B cell (primary cell): ENCODE measurements at regions not wholly inside any gene's neighbourhood (a gene's known extent, or its start where the extent isn't known, plus 50 kb on each side); places are given as distances from the start of the nearest gene placed in this dataset.

Source experiments
- ATAC-seq: fragments of 200-7000 bp; cut with Tn5 transposase; one replicate; pipeline ENCODE4 v1.10.0; 2021; ENCODE audit warnings: low read depth, mild to moderate bottlenecking, moderate number of reproducible peaks, moderate library complexity
- CTCF ChIA-PET: fragments of 350-600 bp; sonication (Branson Sonifier 250); formaldehyde crosslinking; loops from one replicate; lab custom pipeline; 2021; ENCODE audit warnings: antibody characterized with exemption, inconsistent platforms; lab: Charles Lee
- POLR2A ChIA-PET: fragments of 350-600 bp; sonication (Branson Sonifier 250); formaldehyde crosslinking; loops from one replicate; lab custom pipeline; 2021; ENCODE audit warnings: antibody characterized with exemption; lab: Charles Lee
- DNase-seq: peaks from one replicate; pipeline ENCODE4 v3.0.0; 2013
- H2AFZ ChIP-seq: 2 replicates; pipeline ENCODE4 v1.6.1; 2012; ENCODE audit warnings: mild to moderate bottlenecking, low read depth, low read length; ENCODE audit not compliant: insufficient read depth, poor library complexity, severe bottlenecking
- H3K27ac ChIP-seq, 2 donors: 1 replicate in 1 of 2; 2 replicates in 1 of 2; pipeline ENCODE4 v1.5.1; 2012 to 2013; ENCODE audit warnings: low read length in 2 of 2, mild to moderate bottlenecking in 2 of 2, moderate library complexity in 1 of 2
- H3K27me3 ChIP-seq, 4 experiments: fragments of 200-600 bp in 1 of 4; sonication (generic) in 1 of 4; replicated peaks in 1 of 4; 1 replicate in 2 of 4; 2 replicates in 2 of 4; pipeline versions ENCODE4 v1.6.1 to v1.7.0; 2013 to 2016; ENCODE audit warnings: low read length in 3 of 4, mild to moderate bottlenecking in 2 of 4, mixed read lengths in 1 of 4, moderate library complexity in 1 of 4; ENCODE audit not compliant: insufficient read depth in 4 of 4, control insufficient read depth in 3 of 4; ENCODE audit errors: control extremely low read depth in 1 of 4
- H3K36me3 ChIP-seq, 2 experiments: replicated peaks in 1 of 2; 1 replicate in 1 of 2; 2 replicates in 1 of 2; pipeline versions ENCODE4 v1.6.1 to v1.7.1; 2013; ENCODE audit warnings: low read length in 1 of 2; ENCODE audit not compliant: insufficient read depth in 2 of 2, control insufficient read depth in 1 of 2; ENCODE audit errors: control extremely low read depth in 1 of 2, extremely low read depth in 1 of 2
- H3K4me1 ChIP-seq, 2 donors: fragments of 200-600 bp in 1 of 2; sonication (generic) in 1 of 2; 1 replicate in 1 of 2; 2 replicates in 1 of 2; pipeline versions ENCODE4 v1.5.1 to v1.6.1; 2013 to 2017; ENCODE audit warnings: low read length in 2 of 2; ENCODE audit not compliant: control insufficient read depth in 2 of 2, insufficient read depth in 2 of 2
- H3K4me2 ChIP-seq: replicated peaks from 2 replicates; pipeline ENCODE3; 2012; ENCODE audit warnings: mild to moderate bottlenecking, low read depth, low read length; ENCODE audit not compliant: poor library complexity, severe bottlenecking
- H3K4me3 ChIP-seq, 5 experiments: fragments of 200-600 bp in 1 of 5; sonication (generic) in 1 of 5; 1 replicate in 3 of 5; 2 replicates in 2 of 5; pipeline versions ENCODE4 v1.5.1 to v1.7.0; 2011 to 2016; ENCODE audit warnings: low read length in 4 of 5, mild to moderate bottlenecking in 4 of 5, low read depth in 2 of 5, control low read depth in 1 of 5, moderate library complexity in 1 of 5; ENCODE audit not compliant: insufficient read depth in 1 of 5; ENCODE audit errors: control extremely low read depth in 1 of 5, extremely low read depth in 1 of 5
- H3K79me2 ChIP-seq: fragments of 200-600 bp; sonication (generic); one replicate; pipeline ENCODE4 v1.6.0; 2016; ENCODE audit warnings: low read length; ENCODE audit not compliant: control insufficient read depth, insufficient read depth
- H3K9ac ChIP-seq: fragments of 200-600 bp; sonication (generic); 2 replicates; pipeline ENCODE4 v1.6.1; 2017; ENCODE audit warnings: mild to moderate bottlenecking, low read length, moderate library complexity
- H3K9me3 ChIP-seq, 3 donors: one replicate each; pipeline versions ENCODE4 v1.6.1 to v1.7.1; 2013; ENCODE audit warnings: low read length in 2 of 3; ENCODE audit not compliant: control insufficient read depth in 2 of 3, insufficient read depth in 1 of 3; ENCODE audit errors: control extremely low read depth in 1 of 3
- H4K20me1 ChIP-seq: 2 replicates; pipeline ENCODE4 v1.6.0; 2012; ENCODE audit warnings: mild to moderate bottlenecking, low read length; ENCODE audit not compliant: insufficient read depth, control insufficient read depth, poor library complexity, severe bottlenecking
- H3K27ac Mint-ChIP-seq: one replicate; pipeline ENCODE4 v1.8.0; 2021; ENCODE audit warnings: mixed read lengths
- H3K27me3 Mint-ChIP-seq: one replicate; pipeline ENCODE4 v1.8.0; 2021; ENCODE audit warnings: mixed read lengths
- H3K4me1 Mint-ChIP-seq: one replicate; pipeline ENCODE4 v1.8.0; 2021; ENCODE audit warnings: mixed read lengths
- H3K4me3 Mint-ChIP-seq: one replicate; pipeline ENCODE4 v1.8.0; 2021; ENCODE audit warnings: mixed read lengths
- H3K9me3 Mint-ChIP-seq: one replicate; pipeline ENCODE4 v1.8.0; 2022; ENCODE audit warnings: mixed read lengths; ENCODE audit not compliant: insufficient read depth
- EZH2 ChIP-seq: IDR thresholded peaks from 2 replicates; pipeline ENCODE4 v1.6.1; 2012; ENCODE audit warnings: borderline replicate concordance, low read depth, mild to moderate bottlenecking, moderate library complexity, low read length; ENCODE audit not compliant: insufficient read depth, poor library complexity, severe bottlenecking
- WGBS: methylation state at CpG from one replicate; pipeline ENCODE4 v1.1.5; 2013; ENCODE audit warnings: missing lambda C conversion rate; ENCODE audit not compliant: insufficient coverage; 5-methylcytosine and 5-hydroxymethylcytosine counted together
- intact Hi-C: fragments of 100-400 bp; cut with micrococcal nuclease; formaldehyde crosslinking; loops from one replicate; pipeline ENCODE4 v1.10.0; 2022
- TF ChIP-seq, protein P1 (sequence below): fragments of 200-600 bp; IDR thresholded peaks from one replicate; pipeline ENCODE4 v1.8.0; 2022; ENCODE audit warnings: antibody characterized with exemption, mild to moderate bottlenecking

DNA sequence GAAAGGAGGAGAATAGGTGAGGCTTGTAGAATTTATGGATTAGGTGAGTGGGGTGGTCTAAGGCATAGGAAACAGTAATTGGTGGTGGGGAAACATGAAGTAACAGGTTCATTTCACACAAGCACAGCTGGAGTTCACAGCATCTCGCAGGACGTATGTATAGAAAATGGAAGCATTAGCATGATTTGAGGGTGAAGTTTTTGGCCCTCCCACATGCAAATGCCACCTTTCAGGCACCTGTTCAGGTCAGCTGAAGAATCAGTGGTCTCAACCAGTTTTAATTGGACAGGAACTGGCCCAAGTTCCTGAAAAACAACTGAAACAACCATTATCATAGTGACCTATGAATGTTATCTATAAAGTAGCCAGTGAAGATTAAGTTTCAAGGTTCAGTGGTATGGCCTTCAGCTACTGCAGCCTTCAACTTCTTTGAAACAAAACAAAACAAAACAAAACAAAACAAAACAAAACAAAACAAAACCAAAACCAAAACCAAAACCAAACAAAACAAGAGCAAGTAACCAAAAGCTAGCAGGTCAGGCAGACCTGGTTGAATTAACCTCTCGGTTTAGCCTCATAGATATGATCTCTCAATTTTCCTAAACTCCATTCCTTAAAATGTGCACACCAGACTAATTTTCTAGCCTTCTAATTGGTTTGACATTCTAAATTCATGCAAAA is 102.1 kb upstream of the SPHKAP start:
- intact Hi-C loops = no loop called here
- no peak overlapping the region for H3K9ac ChIP-seq
- Mint-ChIP-seq H3K4me1 (no peaks in the 10 kb centered on the region), H3K4me3 (no peak overlapping the region), H3K27me3 (no peaks in the 10 kb centered on the region), H3K27ac (no peak overlapping the region), H3K9me3 (no peaks in the 10 kb centered on the region)
- H3K9me3 ChIP-seq = no peaks in the 10 kb centered on the region
- no peaks in the 10 kb centered on the region for H3K79me2 ChIP-seq
- WGBS = 91% methylated on average over 1 of the region's 3 CpGs
- H3K4me1 ChIP-seq = no peaks in the 10 kb centered on the region
- no peak overlapping the region for H3K27ac ChIP-seq
- CTCF ChIA-PET = no interaction called here
- DNase-seq (no peak), ATAC-seq (no peak)
- H3K4me2 ChIP-seq = no peak overlapping the region
- H3K27me3 ChIP-seq = no peaks in the 10 kb centered on the region
- no peaks in the 10 kb centered on the region for H4K20me1 ChIP-seq
- TF ChIP-seq, protein P1, sequence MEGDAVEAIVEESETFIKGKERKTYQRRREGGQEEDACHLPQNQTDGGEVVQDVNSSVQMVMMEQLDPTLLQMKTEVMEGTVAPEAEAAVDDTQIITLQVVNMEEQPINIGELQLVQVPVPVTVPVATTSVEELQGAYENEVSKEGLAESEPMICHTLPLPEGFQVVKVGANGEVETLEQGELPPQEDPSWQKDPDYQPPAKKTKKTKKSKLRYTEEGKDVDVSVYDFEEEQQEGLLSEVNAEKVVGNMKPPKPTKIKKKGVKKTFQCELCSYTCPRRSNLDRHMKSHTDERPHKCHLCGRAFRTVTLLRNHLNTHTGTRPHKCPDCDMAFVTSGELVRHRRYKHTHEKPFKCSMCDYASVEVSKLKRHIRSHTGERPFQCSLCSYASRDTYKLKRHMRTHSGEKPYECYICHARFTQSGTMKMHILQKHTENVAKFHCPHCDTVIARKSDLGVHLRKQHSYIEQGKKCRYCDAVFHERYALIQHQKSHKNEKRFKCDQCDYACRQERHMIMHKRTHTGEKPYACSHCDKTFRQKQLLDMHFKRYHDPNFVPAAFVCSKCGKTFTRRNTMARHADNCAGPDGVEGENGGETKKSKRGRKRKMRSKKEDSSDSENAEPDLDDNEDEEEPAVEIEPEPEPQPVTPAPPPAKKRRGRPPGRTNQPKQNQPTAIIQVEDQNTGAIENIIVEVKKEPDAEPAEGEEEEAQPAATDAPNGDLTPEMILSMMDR = no peak
- no peak for TF ChIP-seq EZH2
- POLR2A ChIA-PET = no interaction called here
- H3K4me3 ChIP-seq = no peak overlapping the region
- no peaks in the 10 kb centered on the region for H3K36me3 ChIP-seq
- no peak overlapping the region for H2AFZ ChIP-seq

DNA sequence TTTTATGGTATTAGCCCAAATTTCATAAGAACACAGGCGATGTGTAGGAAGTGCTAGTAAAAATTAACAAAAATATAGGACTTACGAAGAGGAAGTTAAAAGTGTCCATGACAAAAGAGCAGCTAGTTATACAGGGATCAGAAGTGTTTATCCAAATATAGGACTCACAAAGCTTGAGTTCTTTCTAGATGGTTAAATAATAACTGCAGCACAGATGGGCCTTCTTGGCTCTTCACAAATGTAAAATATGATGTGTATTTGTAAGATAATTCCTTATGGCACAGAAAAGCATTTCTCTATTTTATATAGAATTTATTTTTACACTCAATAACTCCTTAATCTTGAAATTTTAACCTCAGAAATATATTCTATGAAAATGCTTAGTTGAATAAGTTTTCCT is 100.9 kb upstream of the SPHKAP start:
- ChIA-PET POLR2A (no interaction called here), CTCF (no interaction called here)
- no peak overlapping the region for H3K9ac ChIP-seq
- no CpG with 5 or more reads among the region's 2 CpGs for WGBS
- no peaks in the 10 kb centered on the region for H3K27me3 ChIP-seq
- H3K4me1 ChIP-seq = no peaks in the 10 kb centered on the region
- peaks cover 2% of the 10 kb centered on the region for H3K9me3 Mint-ChIP-seq
- TF ChIP-seq EZH2 = no peak
- TF ChIP-seq, protein P1 = no peak
- H3K9me3 ChIP-seq = no peaks in the 10 kb centered on the region
- H3K4me3 ChIP-seq = no peak overlapping the region
- H3K79me2 ChIP-seq = no peaks in the 10 kb centered on the region
- H3K36me3 ChIP-seq = no peaks in the 10 kb centered on the region
- no peak overlapping the region for H3K4me3 Mint-ChIP-seq
- H3K4me2 ChIP-seq = no peak overlapping the region
- intact Hi-C loops = no loop called here
- ATAC-seq (no peak), DNase-seq (no peak)
- H3K4me1 Mint-ChIP-seq = no peaks in the 10 kb centered on the region
- H4K20me1 ChIP-seq = no peaks in the 10 kb centered on the region
- no peak overlapping the region for H2AFZ ChIP-seq
- H3K27ac Mint-ChIP-seq = no peak overlapping the region
- no peak overlapping the region for H3K27ac ChIP-seq
- no peaks in the 10 kb centered on the region for H3K27me3 Mint-ChIP-seq
